GM23338 (cell line): ENCODE measurements at regions not wholly inside any gene's neighbourhood (a gene's known extent, or its start where the extent isn't known, plus 50 kb on each side); places are given as distances from the start of the nearest gene placed in this dataset.

ENCODE experiments used
- ATAC-seq: fragments of 200-7000 bp; cut with Tn5 transposase; 3 replicates; pipeline ENCODE4 v1.9.1; 2020
- DNase-seq: peaks from one replicate; pipeline ENCODE4 v3.0.0-alpha.2; 2015; ENCODE audit warnings: low spot score
- H2AFZ ChIP-seq: fragments of 200-600 bp; sonication (generic); 2 replicates; pipeline ENCODE4 v1.8.0; 2016; ENCODE audit warnings: antibody characterized with exemption, mild to moderate bottlenecking, moderate library complexity
- H3F3A ChIP-seq: fragments of 200-600 bp; sonication (generic); replicated peaks from 2 replicates; pipeline ENCODE4 v1.8.0; 2017; ENCODE audit warnings: antibody characterized with exemption, mixed run types, low read depth
- H3K27ac ChIP-seq: fragments of 200-600 bp; sonication (generic); 2 replicates; pipeline ENCODE4 v1.6.1; 2016; ENCODE audit warnings: low read depth
- H3K27me3 ChIP-seq: fragments of 200-600 bp; sonication (generic); 2 replicates; pipeline ENCODE4 v1.8.0; 2016; ENCODE audit warnings: mild to moderate bottlenecking, mixed run types, moderate library complexity; ENCODE audit not compliant: insufficient read depth
- H3K36me3 ChIP-seq: fragments of 200-600 bp; sonication (generic); 2 replicates; pipeline ENCODE4 v1.8.0; 2016; ENCODE audit warnings: mild to moderate bottlenecking; ENCODE audit not compliant: insufficient read depth
- H3K4me1 ChIP-seq: fragments of 200-600 bp; sonication (generic); 2 replicates; pipeline ENCODE4 v1.8.0; 2016; ENCODE audit warnings: mild to moderate bottlenecking, moderate library complexity; ENCODE audit not compliant: insufficient read depth
- H3K4me2 ChIP-seq: fragments of 200-600 bp; sonication (generic); 2 replicates; pipeline ENCODE4 v1.7.1; 2017; ENCODE audit warnings: mixed run types
- H3K4me3 ChIP-seq: fragments of 200-600 bp; sonication (generic); 2 replicates; pipeline ENCODE4 v1.6.1; 2016; ENCODE audit warnings: mixed run types
- H3K79me2 ChIP-seq: fragments of 200-600 bp; sonication (generic); replicated peaks from 2 replicates; pipeline ENCODE4 v1.8.0; 2017; ENCODE audit warnings: mild to moderate bottlenecking; ENCODE audit not compliant: insufficient read depth
- H3K9me2 ChIP-seq: fragments of 200-600 bp; sonication (generic); 2 replicates; pipeline ENCODE4 v1.8.0; 2017; ENCODE audit not compliant: insufficient read depth
- H4K20me1 ChIP-seq: fragments of 200-600 bp; sonication (generic); replicated peaks from 2 replicates; pipeline ENCODE4 v1.8.0; 2017; ENCODE audit warnings: mild to moderate bottlenecking; ENCODE audit not compliant: insufficient read depth
- H3K27ac Mint-ChIP-seq: 2 replicates; pipeline ENCODE4 v1.8.0; 2020; ENCODE audit warnings: inconsistent platforms, mild to moderate bottlenecking, moderate library complexity, mixed read lengths
- H3K27me3 Mint-ChIP-seq: 3 replicates; pipeline ENCODE4 v1.8.0; 2022; ENCODE audit warnings: low read depth, mild to moderate bottlenecking, moderate library complexity, mixed read lengths, inconsistent platforms; ENCODE audit not compliant: insufficient read depth, poor library complexity
- H3K36me3 Mint-ChIP-seq: 3 replicates; pipeline ENCODE4 v1.8.0; 2021; ENCODE audit warnings: low read depth, mild to moderate bottlenecking, inconsistent platforms, moderate library complexity, mixed read lengths
- H3K4me1 Mint-ChIP-seq: 3 replicates; pipeline ENCODE4 v1.8.0; 2020; ENCODE audit warnings: mild to moderate bottlenecking, inconsistent platforms, mixed read lengths
- H3K4me3 Mint-ChIP-seq: 3 replicates; pipeline ENCODE4 v1.8.0; 2021; ENCODE audit warnings: moderate library complexity, mild to moderate bottlenecking, inconsistent platforms, mixed read lengths
- H3K9me3 Mint-ChIP-seq: 3 replicates; pipeline ENCODE4 v1.8.0; 2020; ENCODE audit warnings: moderate library complexity, mild to moderate bottlenecking, inconsistent platforms, mixed read lengths
- CREB1 ChIP-seq: fragments of 250-450 bp; sonication (Bioruptor Pico); IDR thresholded peaks from 2 replicates; pipeline ENCODE4 v1.5.0; 2020; ENCODE audit warnings: low read depth, mild to moderate bottlenecking, moderate library complexity
- EZH2 ChIP-seq: fragments of 200-600 bp; sonication (generic); IDR thresholded peaks from one replicate; pipeline ENCODE4 v1.8.0; 2017; ENCODE audit warnings: antibody characterized with exemption, mild to moderate bottlenecking, low read depth; ENCODE audit not compliant: unreplicated experiment
- JUNB ChIP-seq: IDR thresholded peaks from one replicate; pipeline ENCODE4 v1.6.1; 2016; ENCODE audit warnings: antibody characterized with exemption; ENCODE audit not compliant: unreplicated experiment
- NANOG ChIP-seq: IDR thresholded peaks from 2 replicates; pipeline ENCODE4 v1.6.1; 2016; ENCODE audit warnings: antibody characterized with exemption, borderline replicate concordance
- POLR2AphosphoS5 ChIP-seq: IDR thresholded peaks from 2 replicates; pipeline ENCODE4 v1.6.1; 2016; ENCODE audit warnings: antibody characterized with exemption, low read depth
- REST ChIP-seq: IDR thresholded peaks from one replicate; pipeline ENCODE4 v1.6.1; 2018; ENCODE audit warnings: antibody characterized with exemption; ENCODE audit not compliant: unreplicated experiment
- STAT1 ChIP-seq: IDR thresholded peaks from one replicate; pipeline ENCODE4 v1.6.1; 2016; ENCODE audit warnings: antibody characterized with exemption; ENCODE audit not compliant: unreplicated experiment
- ZNF114 ChIP-seq: fragments of 250-450 bp; sonication (Bioruptor Pico); IDR thresholded peaks from 2 replicates; pipeline ENCODE4 v1.5.0; 2020; ENCODE audit warnings: mild to moderate bottlenecking, moderate library complexity
- ZNF331 ChIP-seq: fragments of 250-450 bp; sonication (Bioruptor Pico); IDR thresholded peaks from 2 replicates; pipeline ENCODE4 v1.5.0; 2020; ENCODE audit warnings: low read depth, mild to moderate bottlenecking, moderate library complexity
- ZNF462 ChIP-seq: fragments of 250-450 bp; sonication (Bioruptor Pico); IDR thresholded peaks from 2 replicates; pipeline ENCODE4 v1.5.0; 2020; ENCODE audit warnings: mild to moderate bottlenecking, moderate library complexity
- TF ChIP-seq, protein P1 (sequence below), 2 experiments: fragments of 200-600 bp in 1 of 2; sonication (generic) in 1 of 2; conservative IDR thresholded peaks; 2 replicates each; pipeline versions ENCODE4 v1.5.1 to v1.6.1; 2016 to 2017; ENCODE audit warnings: antibody characterized with exemption in 2 of 2, low read depth in 2 of 2, mild to moderate bottlenecking in 2 of 2, moderate library complexity in 1 of 2
- TF ChIP-seq, protein P2 (sequence below): IDR thresholded peaks from 2 replicates; pipeline ENCODE4 v1.6.1; 2016; ENCODE audit warnings: antibody characterized with exemption

- H3K4me3 ChIP-seq, result no peak overlapping the region
- H3K27me3 ChIP-seq, result no peaks in the 10 kb centered on the region
- TF ChIP-seq NANOG (no peak), REST (no peak), ZNF331 (CRISPR knock-in tag) (no peak), EZH2 (no peak), ZNF114 (CRISPR knock-in tag) (no peak), ZNF462 (no peak), POLR2AphosphoS5 (no peak), JUNB (no peak), STAT1 (no peak), CREB1 (CRISPR knock-in tag) (no peak)
- TF ChIP-seq, protein P1, sequence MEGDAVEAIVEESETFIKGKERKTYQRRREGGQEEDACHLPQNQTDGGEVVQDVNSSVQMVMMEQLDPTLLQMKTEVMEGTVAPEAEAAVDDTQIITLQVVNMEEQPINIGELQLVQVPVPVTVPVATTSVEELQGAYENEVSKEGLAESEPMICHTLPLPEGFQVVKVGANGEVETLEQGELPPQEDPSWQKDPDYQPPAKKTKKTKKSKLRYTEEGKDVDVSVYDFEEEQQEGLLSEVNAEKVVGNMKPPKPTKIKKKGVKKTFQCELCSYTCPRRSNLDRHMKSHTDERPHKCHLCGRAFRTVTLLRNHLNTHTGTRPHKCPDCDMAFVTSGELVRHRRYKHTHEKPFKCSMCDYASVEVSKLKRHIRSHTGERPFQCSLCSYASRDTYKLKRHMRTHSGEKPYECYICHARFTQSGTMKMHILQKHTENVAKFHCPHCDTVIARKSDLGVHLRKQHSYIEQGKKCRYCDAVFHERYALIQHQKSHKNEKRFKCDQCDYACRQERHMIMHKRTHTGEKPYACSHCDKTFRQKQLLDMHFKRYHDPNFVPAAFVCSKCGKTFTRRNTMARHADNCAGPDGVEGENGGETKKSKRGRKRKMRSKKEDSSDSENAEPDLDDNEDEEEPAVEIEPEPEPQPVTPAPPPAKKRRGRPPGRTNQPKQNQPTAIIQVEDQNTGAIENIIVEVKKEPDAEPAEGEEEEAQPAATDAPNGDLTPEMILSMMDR (conservative IDR thresholded peaks at IDR 0.05; ENCODE audit: low read depth in 2 of 2), result no peak
- TF ChIP-seq, protein P2, sequence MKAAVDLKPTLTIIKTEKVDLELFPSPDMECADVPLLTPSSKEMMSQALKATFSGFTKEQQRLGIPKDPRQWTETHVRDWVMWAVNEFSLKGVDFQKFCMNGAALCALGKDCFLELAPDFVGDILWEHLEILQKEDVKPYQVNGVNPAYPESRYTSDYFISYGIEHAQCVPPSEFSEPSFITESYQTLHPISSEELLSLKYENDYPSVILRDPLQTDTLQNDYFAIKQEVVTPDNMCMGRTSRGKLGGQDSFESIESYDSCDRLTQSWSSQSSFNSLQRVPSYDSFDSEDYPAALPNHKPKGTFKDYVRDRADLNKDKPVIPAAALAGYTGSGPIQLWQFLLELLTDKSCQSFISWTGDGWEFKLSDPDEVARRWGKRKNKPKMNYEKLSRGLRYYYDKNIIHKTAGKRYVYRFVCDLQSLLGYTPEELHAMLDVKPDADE, result no peak
- Mint-ChIP-seq H3K4me1 (no peaks in the 10 kb centered on the region), H3K4me3 (no peak overlapping the region), H3K27me3 (no peaks in the 10 kb centered on the region), H3K27ac (no peak overlapping the region), H3K9me3 (no peaks in the 10 kb centered on the region), H3K36me3 (no peaks in the 10 kb centered on the region)
- no peak for ATAC-seq
- H3K27ac ChIP-seq, result no peak overlapping the region
- no peaks in the 10 kb centered on the region for H3K9me2 ChIP-seq
- H3F3A ChIP-seq, result no peaks in the 10 kb centered on the region
- no peak overlapping the region for H3K4me2 ChIP-seq
- no peak overlapping the region for H2AFZ ChIP-seq
- DNase-seq, result no peak
- no peaks in the 10 kb centered on the region for H3K36me3 ChIP-seq
- no peaks in the 10 kb centered on the region for H3K79me2 ChIP-seq
- H3K4me1 ChIP-seq, result no peaks in the 10 kb centered on the region
- H4K20me1 ChIP-seq, result no peaks in the 10 kb centered on the region
Observed at GRCh38 chr18:43526426-43527145, 249.3 kb upstream of the SYT4 start.
